T-helper 1 cell treated with Interleukin-12 subunit alpha and Interleukin-12 subunit beta and Interleukin-4 antibody, amounts not matched to agents 30 μg/mL and 1 μg/mL, for 36 hours (primary cell): ENCODE measurements at regions not wholly inside any gene's neighbourhood (a gene's known extent, or its start where the extent isn't known, plus 50 kb on each side); places are given as distances from the start of the nearest gene placed in this dataset.

ENCODE experiments used
- H3K27ac Mint-ChIP-seq: one replicate; pipeline ENCODE4 v1.8.0; 2021; ENCODE audit warnings: mild to moderate bottlenecking, mixed read lengths
- H3K27me3 Mint-ChIP-seq: one replicate; pipeline ENCODE4 v1.8.0; 2021; ENCODE audit warnings: low read depth, mixed read lengths
- H3K36me3 Mint-ChIP-seq: one replicate; pipeline ENCODE4 v1.8.0; 2021; ENCODE audit warnings: low read depth, mixed read lengths
- H3K4me1 Mint-ChIP-seq: one replicate; pipeline ENCODE4 v1.8.0; 2021; ENCODE audit warnings: low read depth, mixed read lengths
- H3K4me3 Mint-ChIP-seq: one replicate; pipeline ENCODE4 v1.8.0; 2021; ENCODE audit warnings: mild to moderate bottlenecking, moderate library complexity, mixed read lengths
- H3K9me3 Mint-ChIP-seq: one replicate; pipeline ENCODE4 v1.8.0; 2021; ENCODE audit warnings: mixed read lengths

- Mint-ChIP-seq H3K27ac (no peak overlapping the region), H3K4me3 (no peak overlapping the region), H3K27me3 (peaks cover 5% of the 10 kb centered on the region), H3K4me1 (no peaks in the 10 kb centered on the region), H3K36me3 (no peaks in the 10 kb centered on the region), H3K9me3 (no peaks in the 10 kb centered on the region)
Observed at GRCh38 chr11:36777311-36777710, 179.3 kb upstream of the RAG2 start.

- H3K9me3 Mint-ChIP-seq: no peaks in the 10 kb centered on the region
- no peaks in the 10 kb centered on the region for H3K36me3 Mint-ChIP-seq
- no peak overlapping the region for H3K27ac Mint-ChIP-seq
- H3K27me3 Mint-ChIP-seq: no peaks in the 10 kb centered on the region
- no peaks in the 10 kb centered on the region for H3K4me1 Mint-ChIP-seq
- H3K4me3 Mint-ChIP-seq: no peak overlapping the region
Observed at GRCh38 chr11:36775756-36776155, 177.7 kb upstream of the RAG2 start.

- Mint-ChIP-seq H3K36me3 (no peaks in the 10 kb centered on the region), H3K27ac (no peak overlapping the region), H3K4me3 (no peak overlapping the region), H3K9me3 (no peaks in the 10 kb centered on the region), H3K27me3 (no peaks in the 10 kb centered on the region), H3K4me1 (no peaks in the 10 kb centered on the region)
Observed at GRCh38 chr11:36775130-36775529, 177.1 kb upstream of the RAG2 start.

- Mint-ChIP-seq H3K4me3 (no peak overlapping the region), H3K36me3 (no peaks in the 10 kb centered on the region), H3K27ac (no peak overlapping the region), H3K27me3 (no peaks in the 10 kb centered on the region), H3K9me3 (no peaks in the 10 kb centered on the region), H3K4me1 (no peaks in the 10 kb centered on the region)
Observed at GRCh38 chr11:36774603-36775002, 176.6 kb upstream of the RAG2 start.

GRCh38 chr11:36763187-36763586, 165.2 kb upstream of the RAG2 start:
- no peak overlapping the region for H3K4me3 Mint-ChIP-seq
- no peaks in the 10 kb centered on the region for H3K27me3 Mint-ChIP-seq
- H3K27ac Mint-ChIP-seq: peak overlapping the region; percentile 4
- peaks cover 4% of the 10 kb centered on the region for H3K4me1 Mint-ChIP-seq
- H3K36me3 Mint-ChIP-seq: no peaks in the 10 kb centered on the region
- no peaks in the 10 kb centered on the region for H3K9me3 Mint-ChIP-seq

- Mint-ChIP-seq H3K27ac (no peak overlapping the region), H3K27me3 (no peaks in the 10 kb centered on the region), H3K4me3 (no peak overlapping the region), H3K9me3 (no peaks in the 10 kb centered on the region), H3K36me3 (no peaks in the 10 kb centered on the region), H3K4me1 (no peaks in the 10 kb centered on the region)
Observed at GRCh38 chr11:36757075-36757474, 159.0 kb upstream of the RAG2 start.

GRCh38 chr11:36753960-36754359, 155.9 kb upstream of the RAG2 start:
- H3K27ac Mint-ChIP-seq: no peak overlapping the region
- H3K4me3 Mint-ChIP-seq: no peak overlapping the region
- no peaks in the 10 kb centered on the region for H3K27me3 Mint-ChIP-seq
- H3K4me1 Mint-ChIP-seq: no peaks in the 10 kb centered on the region
- no peaks in the 10 kb centered on the region for H3K36me3 Mint-ChIP-seq
- no peaks in the 10 kb centered on the region for H3K9me3 Mint-ChIP-seq

GRCh38 chr11:36751996-36752395, 154.0 kb upstream of the RAG2 start:
- Mint-ChIP-seq H3K4me1 (no peaks in the 10 kb centered on the region), H3K9me3 (no peaks in the 10 kb centered on the region), H3K4me3 (no peak overlapping the region), H3K36me3 (no peaks in the 10 kb centered on the region), H3K27ac (no peak overlapping the region), H3K27me3 (peaks cover 4% of the 10 kb centered on the region)

- Mint-ChIP-seq H3K27ac (no peak overlapping the region), H3K36me3 (no peaks in the 10 kb centered on the region), H3K4me3 (no peak overlapping the region), H3K27me3 (peaks cover 6% of the 10 kb centered on the region), H3K9me3 (no peaks in the 10 kb centered on the region), H3K4me1 (no peaks in the 10 kb centered on the region)
Observed at GRCh38 chr11:36751335-36751781, 153.3 kb upstream of the RAG2 start.

- H3K27ac Mint-ChIP-seq: no peak overlapping the region
- peaks cover 6% of the 10 kb centered on the region for H3K27me3 Mint-ChIP-seq
- no peaks in the 10 kb centered on the region for H3K4me1 Mint-ChIP-seq
- H3K36me3 Mint-ChIP-seq: no peaks in the 10 kb centered on the region
- no peak overlapping the region for H3K4me3 Mint-ChIP-seq
- no peaks in the 10 kb centered on the region for H3K9me3 Mint-ChIP-seq
Observed at GRCh38 chr11:36750349-36750748, 152.3 kb upstream of the RAG2 start.

GRCh38 chr11:36748836-36749235, 150.8 kb upstream of the RAG2 start:
- H3K9me3 Mint-ChIP-seq: no peaks in the 10 kb centered on the region
- H3K27ac Mint-ChIP-seq: no peak overlapping the region
- no peaks in the 10 kb centered on the region for H3K36me3 Mint-ChIP-seq
- no peaks in the 10 kb centered on the region for H3K4me1 Mint-ChIP-seq
- H3K4me3 Mint-ChIP-seq: no peak overlapping the region
- peaks cover 11% of the 10 kb centered on the region for H3K27me3 Mint-ChIP-seq

- Mint-ChIP-seq H3K36me3 (no peaks in the 10 kb centered on the region), H3K4me1 (no peaks in the 10 kb centered on the region), H3K27me3 (peaks cover 16% of the 10 kb centered on the region), H3K27ac (no peak overlapping the region), H3K4me3 (no peak overlapping the region), H3K9me3 (no peaks in the 10 kb centered on the region)
Observed at GRCh38 chr11:36746886-36747710, 149.1 kb upstream of the RAG2 start.

- Mint-ChIP-seq H3K27ac (no peak overlapping the region), H3K36me3 (no peaks in the 10 kb centered on the region), H3K9me3 (no peaks in the 10 kb centered on the region), H3K4me3 (no peak overlapping the region), H3K4me1 (no peaks in the 10 kb centered on the region), H3K27me3 (peaks cover 27% of the 10 kb centered on the region)
Observed at GRCh38 chr11:36744375-36745168, 146.5 kb upstream of the RAG2 start.

- no peaks in the 10 kb centered on the region for H3K9me3 Mint-ChIP-seq
- no peaks in the 10 kb centered on the region for H3K4me1 Mint-ChIP-seq
- no peak overlapping the region for H3K27ac Mint-ChIP-seq
- H3K27me3 Mint-ChIP-seq: peaks cover 33% of the 10 kb centered on the region
- H3K4me3 Mint-ChIP-seq: no peak overlapping the region
- H3K36me3 Mint-ChIP-seq: no peaks in the 10 kb centered on the region
Observed at GRCh38 chr11:36743039-36743438, 145.0 kb upstream of the RAG2 start.

- Mint-ChIP-seq H3K27ac (no peak overlapping the region), H3K4me3 (no peak overlapping the region), H3K27me3 (peaks cover 27% of the 10 kb centered on the region), H3K36me3 (no peaks in the 10 kb centered on the region), H3K4me1 (no peaks in the 10 kb centered on the region), H3K9me3 (no peaks in the 10 kb centered on the region)
Observed at GRCh38 chr11:36741515-36741914, 143.5 kb upstream of the RAG2 start.
